Raji (cell line): ENCODE measurements at regions not wholly inside any gene's neighbourhood (a gene's known extent, or its start where the extent isn't known, plus 50 kb on each side); places are given as distances from the start of the nearest gene placed in this dataset.

Experiments
- POLR2A ChIP-seq: IDR thresholded peaks from 2 replicates; pipeline ENCODE4 v1.6.1; 2011; ENCODE audit warnings: low read depth, low read length, control low read depth; ENCODE audit not compliant: insufficient read depth

DNA sequence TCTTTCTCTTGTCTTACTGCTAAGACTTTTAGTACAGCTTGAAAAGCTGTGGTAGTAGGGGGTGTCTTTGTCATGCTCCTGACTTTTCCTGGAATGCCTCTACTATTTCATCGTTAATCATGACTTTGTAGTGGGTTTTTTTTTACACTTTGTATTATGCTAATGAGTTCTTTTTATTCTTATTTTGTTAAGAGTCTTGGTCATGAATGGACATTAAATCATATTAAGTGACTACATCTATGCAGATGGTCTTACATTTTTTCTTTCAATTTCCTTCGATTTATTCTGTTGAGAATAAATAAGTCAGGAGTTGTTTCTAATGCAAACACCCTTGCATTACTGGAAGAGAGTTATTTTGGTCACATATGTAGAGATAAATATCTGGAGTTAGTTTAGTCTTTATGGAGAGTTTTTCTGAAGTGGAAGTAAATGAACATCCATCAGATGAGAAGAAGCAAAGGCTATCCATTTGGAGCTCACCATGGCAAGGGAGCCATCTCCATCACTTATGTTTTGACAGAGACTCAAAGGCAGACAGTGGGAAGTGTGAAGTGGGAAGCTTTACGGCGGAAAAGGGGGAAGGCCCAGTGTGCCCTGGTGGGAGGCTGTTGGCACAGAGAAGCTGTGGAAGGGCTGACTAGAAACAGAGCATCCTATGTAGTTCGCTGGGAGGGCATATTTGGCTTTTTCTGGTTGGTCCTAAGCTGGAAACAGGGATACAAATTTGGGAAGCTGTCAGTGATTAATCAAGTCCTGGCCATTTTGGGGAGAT is 73.1 kb upstream of the PRR23E start:
- TF ChIP-seq POLR2A: no peak

DNA sequence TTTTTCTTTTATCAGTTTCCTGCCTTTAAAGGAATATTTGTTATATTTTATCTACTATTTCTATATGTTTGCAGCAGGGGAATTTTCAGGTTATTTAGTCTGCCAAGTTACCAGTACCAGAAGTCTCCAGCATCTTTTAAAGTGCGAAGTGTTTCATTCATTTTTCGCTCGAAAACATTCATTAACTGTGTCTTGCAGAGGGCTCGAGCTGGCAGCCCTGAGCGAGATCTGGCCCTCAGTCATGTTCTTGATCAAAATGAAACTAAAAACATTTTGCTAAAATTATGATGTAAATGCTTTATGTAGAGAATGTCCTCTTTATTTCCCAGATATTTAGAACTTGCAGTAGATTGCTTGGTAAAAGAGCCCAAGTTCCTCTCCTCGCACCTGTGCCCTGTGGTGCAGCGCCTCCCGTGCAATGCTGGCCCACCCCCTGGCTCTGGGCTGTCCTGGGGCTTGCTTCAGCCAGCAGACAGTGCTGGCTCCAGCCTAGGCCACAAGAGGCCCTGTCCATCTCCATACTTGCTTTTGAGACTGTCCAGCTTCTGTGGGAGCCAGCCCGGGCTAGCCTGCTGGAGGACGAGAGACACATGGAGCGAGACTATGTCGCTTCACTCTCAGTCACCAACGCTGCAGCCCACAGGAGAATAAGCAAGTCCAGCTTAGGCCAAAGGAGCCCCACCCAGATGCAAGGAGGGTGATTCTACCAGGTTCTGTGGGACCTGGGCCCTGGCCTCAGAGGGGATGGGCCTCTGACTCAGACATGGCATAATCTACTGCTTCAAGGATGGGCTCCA is 71.9 kb upstream of the PRR23E start:
- TF ChIP-seq POLR2A: no peak

DNA sequence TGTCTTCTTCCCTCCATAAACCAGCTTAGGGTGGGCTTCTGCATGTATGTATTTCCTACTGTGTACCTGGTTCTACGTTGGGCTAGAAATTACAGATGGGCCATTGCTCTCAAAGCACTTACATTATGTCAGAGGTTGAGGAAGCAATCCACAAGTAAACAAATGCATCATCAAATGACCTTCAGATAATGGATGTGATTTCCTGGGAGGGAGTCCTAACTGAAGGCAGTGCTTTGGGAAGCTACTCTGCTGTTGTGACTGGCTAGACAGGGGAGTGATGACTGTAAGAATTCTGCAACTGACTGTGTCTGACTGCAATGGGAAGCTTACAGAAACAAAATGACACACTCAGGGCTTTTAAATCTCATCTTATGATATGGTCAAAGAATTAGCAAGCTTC is 71.0 kb upstream of the PRR23E start:
- TF ChIP-seq POLR2A: no peak

DNA sequence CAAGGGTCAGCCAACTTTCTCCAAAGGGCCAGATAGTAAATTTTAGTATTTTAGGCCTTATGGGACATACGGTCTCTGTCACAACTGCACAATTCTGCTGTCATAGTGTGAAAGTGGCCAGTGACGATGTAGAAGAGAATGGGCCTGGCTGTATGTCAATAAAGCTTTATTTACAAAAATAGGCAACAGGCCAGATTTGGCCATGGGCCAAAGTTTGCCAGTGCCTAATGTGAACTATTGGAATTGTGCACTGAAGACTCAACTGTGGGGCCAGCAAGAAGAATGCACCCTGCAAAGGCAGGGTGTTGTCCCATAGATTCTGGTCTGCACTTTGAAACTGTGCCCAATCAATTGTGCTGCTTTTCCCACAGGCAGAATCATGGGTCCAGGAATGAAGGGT is 69.4 kb upstream of the PRR23E start:
- no peak for TF ChIP-seq POLR2A

DNA sequence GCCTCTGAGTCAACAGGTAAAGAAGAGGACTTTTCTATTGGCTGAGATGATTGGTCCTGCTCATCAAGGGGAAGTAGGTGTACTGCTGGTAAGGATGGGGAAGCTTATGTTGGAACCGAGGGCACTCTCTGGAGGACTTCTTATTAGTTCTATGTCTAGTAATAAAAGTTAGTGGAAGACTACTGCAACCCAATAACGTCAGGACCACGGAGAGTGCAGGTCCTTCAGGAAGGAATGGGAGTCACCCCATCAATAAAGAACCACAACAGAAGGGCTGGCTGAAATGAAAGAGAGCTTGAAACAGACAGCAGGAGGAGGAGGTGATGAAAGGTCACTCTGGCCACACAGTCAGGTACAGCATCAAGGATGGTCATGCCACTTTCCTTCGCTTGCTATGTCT is 68.8 kb upstream of the PRR23E start:
- TF ChIP-seq POLR2A: no peak

DNA sequence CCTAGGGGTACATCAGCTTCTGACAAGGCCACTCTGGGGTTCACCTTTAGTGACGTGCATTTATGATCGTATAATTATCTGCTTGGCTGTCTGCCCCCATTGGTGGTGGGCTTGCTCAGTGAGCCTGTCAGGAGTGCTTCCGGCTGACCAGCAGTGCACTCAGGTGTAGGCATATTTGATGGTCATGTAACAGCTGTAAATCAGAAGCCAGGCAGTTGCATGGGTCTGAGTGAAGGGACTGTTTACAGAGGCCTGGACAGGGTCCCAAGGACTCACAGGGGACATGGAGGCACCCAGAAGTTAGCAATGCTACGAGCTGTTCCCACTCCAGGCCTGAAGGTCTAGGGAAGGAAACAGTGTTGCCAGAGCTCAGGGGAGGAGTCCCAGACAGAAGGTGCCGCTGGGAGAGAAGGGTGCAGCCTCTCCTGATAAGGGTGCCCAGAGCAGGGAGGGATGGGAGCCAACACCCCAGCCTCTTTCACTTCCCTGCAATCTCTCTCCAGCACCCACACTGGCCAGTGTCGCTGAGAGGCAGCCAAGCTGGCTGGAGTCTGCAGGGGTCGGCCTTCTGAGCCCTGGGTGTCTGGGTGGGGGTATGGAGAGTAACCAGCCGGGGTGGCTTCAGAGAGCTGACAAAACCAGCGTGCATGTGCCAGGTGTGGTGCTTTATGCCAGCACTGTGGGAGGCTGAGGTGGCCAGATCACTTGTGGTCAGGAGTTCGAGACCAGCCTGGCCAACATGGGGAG is 61.3 kb upstream of the PRR23E start:
- TF ChIP-seq POLR2A: no peak

DNA sequence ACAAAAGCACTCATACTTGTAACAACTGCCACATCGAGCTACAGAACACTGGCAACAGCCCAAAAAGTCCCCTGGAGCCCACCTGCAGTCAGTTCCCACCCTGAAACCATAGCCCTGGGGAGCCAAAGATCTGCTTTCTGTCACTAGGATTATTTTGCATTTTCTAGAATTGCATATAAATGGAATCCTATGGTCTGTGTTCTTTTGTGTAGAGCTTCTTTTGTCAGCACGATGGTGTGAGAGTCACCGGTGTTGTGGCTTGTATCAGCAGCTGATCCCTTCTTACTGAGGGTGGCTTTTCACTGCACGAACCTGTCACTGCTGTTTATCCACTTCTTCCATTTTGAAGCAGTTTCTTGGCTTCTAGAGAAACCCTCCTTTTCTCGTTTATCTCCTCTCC is 60.1 kb upstream of the PRR23E start:
- no peak for TF ChIP-seq POLR2A

DNA sequence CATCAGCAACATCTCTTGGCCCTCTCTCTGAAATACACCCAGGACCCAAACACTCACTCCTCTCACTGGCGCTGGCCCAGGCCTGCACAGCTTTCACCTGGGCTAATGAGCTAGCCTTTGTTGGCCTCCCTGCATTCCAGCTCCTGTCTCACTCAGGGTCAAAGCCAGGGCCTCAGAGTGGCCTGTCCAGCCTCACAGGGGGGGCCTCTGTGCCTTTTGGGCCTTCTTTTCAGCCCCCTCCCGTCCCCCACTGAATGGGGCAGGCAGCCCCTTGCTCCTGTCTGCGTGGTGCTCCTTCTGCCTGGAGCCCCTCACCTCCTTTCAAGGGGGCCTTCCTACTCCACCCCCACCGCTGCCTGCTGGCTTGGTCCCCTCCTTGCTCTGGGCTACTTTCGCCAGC is 59.0 kb upstream of the PRR23E start:
- TF ChIP-seq POLR2A: no peak

DNA sequence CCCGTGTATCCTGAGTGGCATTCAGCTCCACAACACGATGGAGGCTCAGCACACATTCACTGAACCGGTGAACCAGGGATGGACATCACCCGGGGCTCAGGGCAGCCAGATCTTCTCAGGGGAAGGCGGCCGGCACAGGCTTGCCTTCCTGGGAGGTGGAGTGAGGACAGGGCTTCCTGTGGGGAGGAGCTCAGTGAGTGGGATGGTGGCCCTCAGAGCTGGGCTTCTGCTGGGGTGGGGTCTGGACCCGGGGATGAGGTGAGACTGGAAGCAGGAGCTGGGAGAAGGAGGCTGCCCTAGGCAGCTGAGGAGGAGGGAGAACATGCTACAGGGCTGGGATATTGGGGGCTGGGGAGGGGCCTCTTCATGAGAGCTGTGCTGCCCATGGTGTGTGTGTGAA is 58.5 kb upstream of the PRR23E start:
- TF ChIP-seq POLR2A: no peak

DNA sequence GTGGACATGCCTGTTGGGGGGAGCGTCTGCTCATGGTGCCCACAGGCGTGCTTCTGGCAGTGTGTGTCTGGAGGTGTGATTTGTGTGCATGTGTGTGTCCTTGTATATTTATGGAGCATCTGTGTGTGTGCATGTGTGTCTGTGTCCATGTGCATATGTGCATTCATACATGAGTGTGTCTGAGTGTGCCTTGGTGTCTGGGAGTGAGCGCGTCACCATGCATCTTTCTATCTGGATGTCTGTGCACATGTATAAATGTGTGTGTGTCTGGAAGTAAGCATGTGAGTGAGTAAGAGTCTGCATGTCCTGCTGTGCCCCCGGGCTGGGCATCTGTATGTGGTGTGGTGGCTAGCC is 58.1 kb upstream of the PRR23E start:
- TF ChIP-seq POLR2A: no peak

DNA sequence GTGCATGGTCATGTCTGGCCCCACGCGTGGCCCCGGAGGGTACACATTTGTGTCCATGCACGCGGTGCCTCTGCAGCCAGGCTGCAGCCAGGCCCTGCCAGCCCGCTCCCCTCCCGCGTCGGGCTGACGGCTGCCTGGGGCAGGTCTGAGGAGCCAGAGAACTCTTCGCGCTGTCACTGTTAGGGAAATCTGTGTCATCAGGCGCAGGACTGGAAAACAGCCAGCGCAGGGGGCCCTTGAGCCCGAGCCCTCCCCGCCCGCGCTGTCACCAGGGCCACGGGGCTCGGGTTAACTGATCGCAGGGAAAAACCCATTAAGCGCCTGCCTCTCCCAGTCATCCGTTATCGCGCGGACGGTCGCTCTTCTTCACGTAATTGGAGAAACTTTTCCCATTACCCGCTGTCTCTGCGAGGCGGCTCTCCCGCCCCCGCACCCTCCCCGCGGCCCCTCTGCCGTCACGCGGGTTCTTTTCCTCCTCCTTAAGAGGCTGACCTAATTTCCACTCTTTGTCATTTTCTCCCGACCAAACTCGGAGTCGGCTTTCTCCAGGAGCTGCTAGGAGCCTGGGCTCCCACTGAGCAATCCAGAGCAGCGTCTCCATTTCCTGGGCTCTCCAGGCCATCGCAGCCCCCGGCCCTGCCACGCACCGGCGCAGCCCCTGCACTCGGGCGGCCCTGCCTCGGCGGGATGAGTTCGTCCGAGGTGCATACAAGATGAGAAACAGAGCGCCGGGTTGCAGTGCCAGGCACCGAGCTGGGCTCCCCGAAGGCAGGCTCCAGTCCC is 57.5 kb upstream of the PRR23E start:
- no peak for TF ChIP-seq POLR2A

DNA sequence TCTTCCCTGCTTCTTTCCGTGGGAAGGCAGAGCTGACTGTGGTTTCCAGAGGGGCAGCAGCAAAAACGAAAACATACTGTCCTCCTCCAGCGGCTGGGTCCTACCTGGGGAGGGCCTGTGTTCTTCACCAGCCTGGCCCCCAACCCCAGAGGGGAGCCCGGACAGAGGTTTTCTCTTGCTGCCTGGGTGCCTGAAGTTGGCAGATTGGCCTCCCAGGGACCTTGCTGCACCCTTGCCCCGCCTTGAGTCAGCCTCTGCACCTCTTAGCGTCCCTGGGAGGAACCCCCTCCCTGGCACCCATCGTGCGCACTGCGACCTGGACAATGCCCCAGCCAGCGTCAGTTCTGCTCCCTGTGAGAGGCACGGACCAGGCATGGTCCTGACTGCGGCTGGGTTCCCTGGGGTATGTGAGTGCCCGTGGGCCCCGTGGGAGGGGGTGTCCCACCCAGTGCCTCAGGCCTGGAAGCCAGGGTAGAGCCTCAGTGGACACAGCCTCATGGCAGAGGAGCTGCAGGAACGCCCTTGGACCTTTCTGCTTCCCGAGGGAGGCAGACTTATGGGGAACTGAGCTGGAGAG is 56.8 kb upstream of the PRR23E start:
- no peak for TF ChIP-seq POLR2A

DNA sequence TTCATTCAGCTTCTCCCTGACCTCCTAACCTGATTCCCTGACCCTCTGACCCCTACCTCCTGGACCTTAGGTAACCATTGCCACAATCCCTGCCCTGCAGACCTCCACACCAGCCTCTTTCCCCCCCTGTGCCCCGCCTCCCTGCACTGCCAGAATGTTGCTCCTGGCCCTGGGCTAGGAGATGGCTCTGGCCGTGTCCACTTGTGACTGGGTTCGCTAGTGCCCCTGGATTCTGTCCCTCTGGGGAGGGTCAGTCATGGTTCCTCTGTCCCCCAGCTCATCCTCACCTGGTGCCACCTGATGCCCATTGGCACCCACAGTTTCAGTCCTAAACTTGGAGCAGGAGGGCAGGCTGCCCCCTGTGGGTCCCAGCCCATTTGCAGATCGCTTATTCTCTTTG is 56.2 kb upstream of the PRR23E start:
- TF ChIP-seq POLR2A: no peak

DNA sequence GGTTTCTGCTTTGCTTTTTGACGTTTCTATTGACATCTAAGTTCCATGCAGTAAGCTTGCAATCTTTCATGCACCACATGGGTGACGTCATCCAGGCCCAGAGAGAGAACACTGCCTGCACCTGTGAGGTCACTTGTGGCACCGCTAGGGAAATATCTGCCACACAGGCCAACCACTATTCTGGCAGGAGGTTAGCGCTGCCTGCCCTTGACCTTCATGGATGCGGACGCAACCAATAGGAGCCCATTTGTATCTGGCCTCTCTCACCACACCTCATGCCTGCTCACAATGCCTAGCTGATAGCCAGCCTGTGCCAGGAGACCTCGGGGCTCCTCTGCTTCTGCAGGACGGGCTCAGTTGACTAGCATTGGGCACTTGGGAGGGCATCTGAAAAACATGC is 55.8 kb upstream of the PRR23E start:
- TF ChIP-seq POLR2A: no peak
